ENCODE measurements at regions not wholly inside any gene's neighbourhood (a gene's known extent, or its start where the extent isn't known, plus 50 kb on each side); places are given as distances from the start of the nearest gene placed in this dataset.

DNA sequence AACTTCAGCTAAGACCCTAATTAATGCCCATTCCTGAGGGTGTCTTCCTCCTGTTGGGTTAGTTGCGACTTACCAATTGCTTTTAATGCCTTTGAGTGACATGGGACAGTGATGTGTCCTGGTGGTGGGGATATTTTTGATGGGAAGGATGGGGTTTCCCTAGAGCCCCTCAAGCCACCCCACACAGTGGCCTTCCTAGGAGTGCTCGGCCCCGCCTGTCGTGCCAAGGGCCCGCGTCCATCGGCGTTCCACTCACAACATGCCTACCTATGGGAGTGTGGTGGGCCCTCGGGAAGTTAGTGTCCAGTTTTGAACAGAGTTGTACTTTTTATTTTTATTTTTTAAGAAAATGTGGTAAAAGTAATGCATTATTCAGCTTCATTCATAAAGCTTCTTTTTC, 50.1 kb upstream of the TSPAN2 start:
- no peak for TF ChIP-seq ZNF274 (IDR thresholded peaks at IDR 0.05; ENCODE audit: low read depth, low read length)
- no peak for TF ChIP-seq YY1 (IDR thresholded peaks at IDR 0.05; ENCODE audit: insufficient read depth, insufficient read length)
- TF ChIP-seq SUZ12 (IDR thresholded peaks at IDR 0.05; ENCODE audit: extremely low read depth, insufficient read depth, insufficient read length) = no peak
